DLD1 (cell line): ENCODE measurements at regions not wholly inside any gene's neighbourhood (a gene's known extent, or its start where the extent isn't known, plus 50 kb on each side); places are given as distances from the start of the nearest gene placed in this dataset.

Source experiments
- in situ Hi-C: cut with HindIII; loops from 2 replicates; pipeline ENCODE4 v1.10.0; 2017; ENCODE audit warnings: low sequenced_read_pairs

GRCh38 chr3:13249664-13250390 is 170.3 kb downstream of the NUP210 start:
- in situ Hi-C loops = loop anchor here (5.0 kb wide), 1 partner anchor 37 kb away; no protein-coding TSS in a partner anchor

GRCh38 chr3:13248640-13249039 is 171.5 kb downstream of the NUP210 start:
- in situ Hi-C loops = no loop called here

GRCh38 chr3:13245615-13245978 is 172.4 kb upstream of the IQSEC1 start:
- in situ Hi-C loops = no loop called here

- in situ Hi-C loops = no loop called here
These were observed 170.4 kb upstream of the IQSEC1 start for GRCh38 chr3:13243586-13243985.

- in situ Hi-C loops = no loop called here
These were observed 169.1 kb upstream of the IQSEC1 start for GRCh38 chr3:13242364-13242737.

- in situ Hi-C loops = no loop called here
These were observed 168.6 kb upstream of the IQSEC1 start for GRCh38 chr3:13241621-13242363.

GRCh38 chr3:13240928-13241618 is 167.8 kb upstream of the IQSEC1 start:
- in situ Hi-C loops = no loop called here

GRCh38 chr3:13239467-13239760 is 166.2 kb upstream of the IQSEC1 start:
- in situ Hi-C loops = no loop called here

- in situ Hi-C loops = no loop called here
These were observed 165.6 kb upstream of the IQSEC1 start for GRCh38 chr3:13238687-13239466.

- in situ Hi-C loops = no loop called here
These were observed 164.7 kb upstream of the IQSEC1 start for GRCh38 chr3:13237776-13238490.

GRCh38 chr3:13236557-13237173 is 163.4 kb upstream of the IQSEC1 start:
- in situ Hi-C loops = no loop called here

GRCh38 chr3:13235897-13236296 is 162.7 kb upstream of the IQSEC1 start:
- in situ Hi-C loops = no loop called here

GRCh38 chr3:13235079-13235478 is 161.8 kb upstream of the IQSEC1 start:
- in situ Hi-C loops = no loop called here

- in situ Hi-C loops = no loop called here
These were observed 161.4 kb upstream of the IQSEC1 start for GRCh38 chr3:13234666-13235065.

GRCh38 chr3:13233487-13234485 is 160.6 kb upstream of the IQSEC1 start:
- in situ Hi-C loops = no loop called here

GRCh38 chr3:13231781-13232666 is 158.8 kb upstream of the IQSEC1 start:
- in situ Hi-C loops = no loop called here

GRCh38 chr3:13229273-13229949 is 156.2 kb upstream of the IQSEC1 start:
- in situ Hi-C loops = no loop called here
